GM21447 (cell line): ENCODE measurements at regions not wholly inside any gene's neighbourhood (a gene's known extent, or its start where the extent isn't known, plus 50 kb on each side); places are given as distances from the start of the nearest gene placed in this dataset.

Experiments
- ATAC-seq: cut with Tn5 transposase; IDR thresholded peaks from one replicate; pipeline ENCODE4 v1.9.1; 2021; ENCODE audit not compliant: unreplicated experiment

- no peak for ATAC-seq
These were observed 1528.9 kb upstream of the FLRT2 start for GRCh38 chr14:84001023-84001422.

GRCh38 chr14:84003346-84003745 is 1526.6 kb upstream of the FLRT2 start:
- no peak for ATAC-seq

GRCh38 chr14:84006643-84007155 is 1523.2 kb upstream of the FLRT2 start:
- no peak for ATAC-seq

- ATAC-seq, result no peak
These were observed 1516.5 kb upstream of the FLRT2 start for GRCh38 chr14:84013424-84013823.

GRCh38 chr14:84017495-84017894 is 1512.4 kb upstream of the FLRT2 start:
- ATAC-seq, result no peak

- no peak for ATAC-seq
These were observed 1508.5 kb upstream of the FLRT2 start for GRCh38 chr14:84021433-84021832.

- ATAC-seq, result no peak
These were observed 1505.6 kb upstream of the FLRT2 start for GRCh38 chr14:84024231-84024820.

GRCh38 chr14:84025106-84026012 is 1504.6 kb upstream of the FLRT2 start:
- no peak for ATAC-seq

GRCh38 chr14:84027351-84027750 is 1502.6 kb upstream of the FLRT2 start:
- ATAC-seq, result no peak

- ATAC-seq, result no peak
These were observed 1501.8 kb upstream of the FLRT2 start for GRCh38 chr14:84028080-84028604.

GRCh38 chr14:84029246-84029645 is 1500.7 kb upstream of the FLRT2 start:
- no peak for ATAC-seq

- ATAC-seq, result no peak
These were observed 1500.2 kb upstream of the FLRT2 start for GRCh38 chr14:84029720-84030119.

- ATAC-seq, result no peak
These were observed 1493.1 kb upstream of the FLRT2 start for GRCh38 chr14:84036840-84037239.

- no peak for ATAC-seq
These were observed 1492.4 kb upstream of the FLRT2 start for GRCh38 chr14:84037593-84037992.

- no peak for ATAC-seq
These were observed 1489.8 kb upstream of the FLRT2 start for GRCh38 chr14:84040101-84040500.

GRCh38 chr14:84041421-84041820 is 1488.5 kb upstream of the FLRT2 start:
- ATAC-seq, result no peak

GRCh38 chr14:84042992-84043391 is 1487.0 kb upstream of the FLRT2 start:
- ATAC-seq, result no peak

GRCh38 chr14:84064316-84065125 is 1465.4 kb upstream of the FLRT2 start:
- ATAC-seq, result no peak

GRCh38 chr14:84065811-84066210 is 1464.1 kb upstream of the FLRT2 start:
- ATAC-seq, result no peak

GRCh38 chr14:84068288-84068687 is 1461.7 kb upstream of the FLRT2 start:
- ATAC-seq, result no peak

- ATAC-seq, result no peak
These were observed 1458.9 kb upstream of the FLRT2 start for GRCh38 chr14:84071061-84071460.
